ENCODE measurements at regions not wholly inside any gene's neighbourhood (a gene's known extent, or its start where the extent isn't known, plus 50 kb on each side); places are given as distances from the start of the nearest gene placed in this dataset.
"Not testable (repeated sequence)": the region's sequence is repeated elsewhere in the genome, so short reads cannot be mapped to it uniquely, and the experiment has no call there.

- no peak for DNase-seq
These were observed 57.1 kb downstream of the GRIN2B start for GRCh38 chr12:13924286-13924685.

- DNase-seq = no peak
These were observed 62.5 kb downstream of the GRIN2B start for GRCh38 chr12:13918897-13919296.

DNA sequence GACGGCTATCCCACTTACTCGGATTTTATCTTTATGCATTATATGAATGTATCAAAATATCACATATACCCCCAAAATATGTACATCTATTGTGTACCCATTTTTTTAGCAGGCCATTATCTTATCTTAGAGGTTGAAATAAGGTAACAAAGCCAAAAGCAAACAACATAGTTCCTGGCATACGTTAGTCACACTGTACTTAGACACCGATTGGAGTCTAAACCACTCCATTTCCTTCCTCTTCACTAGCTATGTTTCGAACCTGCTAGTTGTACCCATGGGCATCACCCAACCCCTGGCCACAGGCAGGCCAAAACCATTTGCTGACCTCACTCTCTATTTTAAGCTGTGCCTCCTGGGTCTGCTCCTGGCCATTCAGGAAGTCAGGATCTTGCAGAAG, 66.3 kb downstream of the GRIN2B start:
- DNase-seq = no peak

DNA sequence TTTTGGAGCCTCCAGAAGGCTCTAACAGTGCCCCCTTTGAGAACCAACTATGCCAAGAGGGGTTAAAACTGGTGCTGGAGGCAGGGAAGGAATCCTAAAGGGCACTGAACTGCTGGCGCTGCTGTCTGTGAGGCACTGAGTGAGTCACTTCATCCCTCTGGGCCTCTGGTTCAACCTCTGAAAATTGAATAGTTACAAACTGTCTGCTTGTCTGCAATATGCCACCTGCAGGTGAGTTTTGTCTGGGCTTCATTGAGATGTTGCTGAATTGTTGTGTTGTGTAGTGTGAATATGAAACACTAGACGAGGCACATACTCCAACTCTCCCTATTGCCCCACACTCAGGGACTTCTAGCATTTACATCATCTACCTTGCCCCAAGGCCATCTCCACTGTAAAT, 68.0 kb downstream of the GRIN2B start:
- DNase-seq = no peak

- no peak for DNase-seq
These were observed 69.4 kb downstream of the GRIN2B start for GRCh38 chr12:13911756-13912554.

DNA sequence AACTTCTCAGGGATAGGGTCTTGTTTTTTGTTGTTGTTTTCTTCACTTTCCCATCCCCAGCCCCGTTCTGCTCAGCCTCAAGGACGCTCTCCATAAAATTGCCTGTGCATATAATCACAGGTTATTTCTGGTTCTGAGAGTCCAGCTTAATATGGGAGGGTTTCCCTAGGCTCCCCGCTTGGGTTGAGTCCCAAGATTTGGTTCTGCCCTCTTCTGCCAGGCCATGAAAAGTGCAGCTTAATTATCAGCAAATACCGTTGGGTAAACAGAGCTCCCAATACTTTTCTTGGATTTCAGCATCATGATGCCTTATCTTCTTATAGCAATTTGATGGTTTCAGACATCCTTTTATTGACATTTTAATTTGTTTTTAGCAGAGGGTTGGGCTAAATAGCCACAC, 75.6 kb downstream of the GRIN2B start:
- DNase-seq = no peak

- DNase-seq = no peak
These were observed 80.7 kb downstream of the GRIN2B start for GRCh38 chr12:13900718-13901117.

DNA sequence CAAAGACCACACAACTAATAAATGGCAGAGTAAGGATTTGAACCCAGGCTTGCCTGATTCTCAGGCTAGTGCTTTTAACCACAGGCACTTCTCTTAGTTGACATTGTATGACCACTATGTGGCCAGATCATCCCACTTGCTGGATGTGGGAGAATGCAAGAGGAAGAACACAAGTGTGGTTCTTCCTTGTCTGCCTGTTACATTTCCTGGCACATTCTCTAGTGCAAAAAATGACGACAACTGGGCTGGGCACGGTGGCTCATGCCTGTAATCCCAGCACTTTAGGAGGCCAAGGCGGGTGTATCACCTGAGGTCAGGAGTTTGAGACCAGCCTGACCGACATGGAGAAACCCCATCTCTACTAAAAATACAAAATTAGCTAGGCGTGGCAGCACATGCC, 83.0 kb downstream of the GRIN2B start:
- DNase-seq = not testable (repeated sequence)

GRCh38 chr12:13897811-13898210, 83.6 kb downstream of the GRIN2B start:
- no peak for DNase-seq

DNA sequence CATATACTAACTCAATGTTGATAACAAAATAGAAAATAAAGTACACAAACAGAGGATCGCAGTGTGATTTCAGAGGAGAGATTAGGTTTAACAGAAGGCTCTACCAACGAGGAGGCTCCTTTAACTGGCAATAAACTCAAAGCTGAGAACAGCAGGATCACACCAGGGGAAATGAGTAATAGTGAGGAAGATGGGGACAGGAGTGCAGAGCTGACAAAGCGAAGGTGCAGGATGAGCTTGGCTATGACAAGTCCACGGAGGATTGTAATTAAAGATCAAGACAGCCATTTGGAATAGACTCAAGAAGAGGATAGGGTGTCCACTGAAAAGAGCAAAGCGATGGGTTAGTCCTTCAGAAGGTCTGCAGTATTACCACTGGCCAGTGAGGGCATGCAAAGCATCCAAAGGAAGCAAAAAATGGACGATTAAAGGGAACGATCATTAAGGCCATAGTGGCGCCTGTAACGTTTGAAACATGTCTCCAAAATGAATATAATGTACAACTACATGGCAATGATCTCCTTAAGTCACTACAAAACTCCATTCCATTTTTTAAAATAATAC, 85.3 kb downstream of the GRIN2B start:
- DNase-seq = no peak

DNA sequence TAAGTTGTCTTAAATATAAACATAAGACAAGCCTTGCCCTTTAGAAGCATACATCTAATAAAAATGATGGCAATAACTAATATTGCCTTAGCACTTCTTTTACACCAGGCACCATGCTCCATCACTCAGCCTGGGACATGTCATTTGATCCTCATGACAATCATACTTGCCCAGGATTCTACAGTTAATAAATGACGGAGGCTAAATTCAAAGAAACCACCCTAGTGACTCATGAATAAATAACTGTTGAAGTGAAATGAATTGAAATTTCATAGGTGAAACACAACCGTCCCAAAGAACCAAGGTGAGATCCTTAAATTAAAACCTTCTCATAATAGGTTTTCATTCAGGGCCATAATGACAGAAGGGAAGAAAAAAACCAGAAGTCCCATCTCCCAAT, 89.5 kb downstream of the GRIN2B start:
- no peak for DNase-seq

- DNase-seq = no peak
These were observed 90.5 kb downstream of the GRIN2B start for GRCh38 chr12:13890943-13891342.

GRCh38 chr12:13887779-13888388, 93.5 kb downstream of the GRIN2B start:
- no peak for DNase-seq

DNA sequence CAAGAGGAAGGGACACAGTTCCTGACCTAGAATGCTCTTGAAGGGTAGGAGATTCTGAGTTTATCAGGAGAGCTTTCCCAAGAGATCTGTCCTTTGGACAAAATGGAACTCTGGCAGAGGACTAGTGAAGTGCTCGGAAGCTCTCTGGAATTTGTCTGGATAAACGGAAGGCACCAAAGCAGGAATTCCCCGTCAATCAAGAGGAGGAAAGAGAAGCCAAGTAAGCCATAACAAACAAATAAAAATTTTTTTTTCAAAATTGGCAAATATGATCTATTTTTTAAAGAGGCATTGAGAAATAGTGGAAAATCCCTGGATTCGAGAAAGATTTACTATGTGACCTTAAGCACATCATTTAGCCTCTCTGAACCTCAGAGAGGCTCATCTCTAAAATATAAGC, 99.2 kb downstream of the GRIN2B start:
- no peak for DNase-seq

GRCh38 chr12:13880613-13881012, 100.8 kb downstream of the GRIN2B start:
- DNase-seq = no peak

- DNase-seq = no peak
These were observed 105.7 kb downstream of the GRIN2B start for GRCh38 chr12:13875744-13876143.

GRCh38 chr12:13870255-13870654, 111.1 kb downstream of the GRIN2B start:
- DNase-seq = no peak

DNA sequence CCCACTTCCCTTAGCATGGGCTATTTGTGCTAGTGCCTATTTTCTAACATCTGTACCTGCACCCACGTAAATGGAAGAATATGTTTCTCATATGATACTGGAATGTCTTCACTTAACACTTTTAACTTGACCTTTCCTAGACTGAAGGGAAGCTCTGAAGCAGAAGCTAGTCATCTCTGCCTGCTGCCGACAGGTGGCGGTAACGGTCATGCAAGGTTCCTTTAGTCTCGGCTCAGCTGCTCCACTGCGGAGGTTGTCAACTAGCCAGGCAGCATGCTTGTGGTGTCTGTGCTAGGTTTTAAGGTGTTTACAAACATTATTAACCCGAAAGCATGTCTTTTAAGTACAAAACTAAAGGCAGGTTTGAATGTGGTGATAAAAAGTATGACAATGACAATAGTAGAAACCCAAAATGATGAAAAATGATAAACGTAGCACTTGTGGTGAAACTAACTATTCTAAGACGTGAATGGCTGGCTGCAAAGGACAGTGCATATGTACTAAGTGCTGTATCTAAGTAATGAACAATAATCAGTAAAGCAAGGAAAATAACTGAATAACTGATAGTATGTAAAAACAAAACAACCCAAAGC, 117.2 kb downstream of the GRIN2B start:
- peak; percentile 58 for DNase-seq

DNA sequence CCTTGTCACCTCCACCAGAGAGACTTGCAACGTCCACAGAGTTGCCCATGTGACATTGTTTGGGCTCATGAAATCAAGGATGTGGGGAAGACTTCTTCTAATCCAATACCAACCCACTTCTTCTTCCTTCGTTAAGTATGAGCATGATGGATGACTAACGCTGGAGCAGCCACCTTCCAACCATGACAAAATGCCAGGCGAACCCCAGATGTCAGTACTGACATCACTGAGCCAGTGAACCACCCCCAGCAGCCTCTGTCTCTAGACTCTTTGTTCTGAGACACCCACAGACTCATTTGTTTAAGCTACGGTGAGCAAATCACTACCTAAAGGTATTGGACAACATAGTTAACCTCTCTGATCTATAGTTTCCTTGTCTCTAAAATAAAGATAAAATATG, 123.7 kb downstream of the GRIN2B start:
- DNase-seq = no peak

DNA sequence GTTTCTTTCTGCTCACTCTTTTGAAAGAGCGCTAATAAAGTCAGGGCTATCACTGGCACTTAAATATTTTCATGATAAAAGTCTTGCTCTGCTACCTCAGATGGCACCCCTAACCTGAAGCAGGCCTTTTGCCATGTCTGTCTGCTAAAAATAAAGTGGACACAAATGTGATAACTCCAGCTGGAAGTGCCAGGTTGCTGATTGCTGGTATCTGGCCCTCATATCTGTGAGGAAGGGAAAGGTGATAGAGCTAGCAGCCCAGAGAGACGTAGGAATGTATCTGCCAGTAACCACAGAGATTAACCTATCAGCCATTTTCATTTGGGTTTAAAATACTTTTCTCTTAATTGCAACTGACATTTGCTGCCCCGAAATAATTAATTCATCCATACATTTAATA, 127.9 kb downstream of the GRIN2B start:
- no peak for DNase-seq

DNA sequence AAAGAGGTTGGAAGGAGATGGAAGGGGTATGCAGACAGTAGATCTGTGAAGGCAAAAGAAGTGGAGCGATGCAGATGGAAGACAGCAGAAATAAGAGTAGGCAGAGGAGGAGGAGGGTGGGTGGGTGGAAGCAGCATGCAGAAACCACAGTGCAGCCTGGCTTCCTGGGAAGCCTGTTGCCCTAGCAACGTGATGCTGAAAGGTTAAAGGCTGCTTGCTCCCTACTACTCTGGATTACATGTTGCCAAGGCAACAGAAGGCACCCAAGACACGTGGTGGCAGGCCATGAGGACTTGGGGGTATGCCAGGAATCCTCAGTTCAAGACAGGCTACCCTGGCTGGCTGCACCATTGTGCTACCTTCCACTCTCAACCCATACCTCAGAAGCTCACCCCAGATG, 129.6 kb downstream of the GRIN2B start:
- no peak for DNase-seq

DNA sequence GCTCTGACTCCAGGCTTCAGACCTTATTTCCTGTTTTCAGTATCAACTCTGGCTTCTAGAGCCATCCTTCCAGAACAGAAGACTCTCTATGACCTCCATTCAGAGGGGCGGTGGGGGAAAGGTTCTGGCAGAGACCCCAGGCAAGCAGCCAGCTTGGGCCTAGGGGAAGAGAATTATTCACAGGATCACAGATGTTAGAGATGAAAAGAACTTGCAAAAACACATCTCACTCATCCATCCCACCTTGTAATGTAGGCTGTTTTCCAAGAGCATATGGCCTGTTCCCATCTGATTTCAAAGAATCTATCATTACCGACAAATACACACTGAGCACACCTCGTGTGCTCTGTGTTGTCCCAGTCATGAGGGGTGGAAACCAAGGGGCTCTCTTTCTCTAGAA, 131.9 kb downstream of the GRIN2B start:
- DNase-seq = no peak

DNA sequence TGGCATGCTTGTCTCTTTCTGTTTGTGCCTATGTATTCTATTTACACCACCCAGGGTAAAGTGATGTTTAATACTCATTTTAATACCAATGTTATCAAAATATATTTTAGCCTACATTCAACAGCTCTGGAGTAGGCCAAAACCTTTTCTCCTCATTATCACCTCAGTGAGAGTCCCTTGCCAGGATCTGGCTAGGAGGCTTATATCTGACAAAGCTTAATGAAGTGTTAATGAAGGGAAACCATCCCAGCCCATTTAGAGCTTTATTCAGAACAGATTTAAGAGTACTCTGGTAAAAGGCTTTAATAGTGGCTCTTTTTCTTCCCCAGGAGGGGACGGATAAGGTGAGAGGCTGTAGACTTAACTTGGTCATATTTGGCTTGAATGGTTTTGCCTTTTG, 137.6 kb downstream of the GRIN2B start:
- DNase-seq = no peak

GRCh38 chr12:13841358-13841757, 140.0 kb downstream of the GRIN2B start:
- DNase-seq = no peak
